PC-9 (cell line): ENCODE measurements at regions not wholly inside any gene's neighbourhood (a gene's known extent, or its start where the extent isn't known, plus 50 kb on each side); places are given as distances from the start of the nearest gene placed in this dataset.
"Not testable (repeated sequence)": the region's sequence is repeated elsewhere in the genome, so short reads cannot be mapped to it uniquely, and the experiment has no call there.

ENCODE experiments used
- EZH2 ChIP-seq: fragments of 200-600 bp; sonication (generic); IDR thresholded peaks from 2 replicates; pipeline ENCODE4 v1.8.0; 2017; ENCODE audit warnings: antibody characterized with exemption, low read depth
- TF ChIP-seq, protein P1 (sequence below): fragments of 200-600 bp; sonication (generic); conservative IDR thresholded peaks from 2 replicates; pipeline ENCODE4 v1.6.1; 2017; ENCODE audit warnings: mixed run types, antibody characterized with exemption, mild to moderate bottlenecking, moderate library complexity

DNA sequence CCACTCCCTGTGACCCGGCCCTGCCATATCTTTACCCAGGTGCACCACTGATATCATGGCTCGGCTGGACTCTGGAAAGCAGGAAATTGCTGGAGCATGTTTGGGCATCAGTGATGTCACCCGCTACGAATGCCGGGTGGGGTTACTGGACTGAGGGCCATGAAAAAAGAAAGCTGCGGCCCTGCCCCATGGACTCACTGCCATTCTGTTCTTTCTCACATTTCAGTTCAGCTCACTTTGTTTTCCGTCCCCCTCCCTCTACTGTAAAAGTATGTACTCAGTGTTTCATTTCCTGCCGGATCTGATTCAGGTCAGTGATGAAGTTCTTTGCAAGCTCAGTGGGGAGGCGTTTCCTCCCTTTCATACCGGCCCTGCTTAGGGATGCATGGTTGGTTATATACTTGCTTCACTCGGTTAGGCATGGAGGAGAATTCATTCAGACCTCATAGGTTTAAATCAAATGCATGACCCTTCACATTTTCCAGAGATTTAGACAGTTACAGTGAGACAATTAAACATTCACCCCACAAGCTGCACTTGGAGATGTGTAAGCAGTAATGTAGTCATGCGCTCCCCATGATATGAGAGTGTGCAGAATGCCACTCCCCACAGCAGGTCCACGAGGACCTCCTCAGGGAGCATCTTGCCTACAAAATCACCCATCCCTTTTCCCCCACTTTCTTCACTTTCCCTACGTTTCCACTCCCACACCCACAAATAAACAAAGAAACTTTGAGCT is 1938.5 kb downstream of the FOXD4L5 start:
- TF ChIP-seq, protein P1, sequence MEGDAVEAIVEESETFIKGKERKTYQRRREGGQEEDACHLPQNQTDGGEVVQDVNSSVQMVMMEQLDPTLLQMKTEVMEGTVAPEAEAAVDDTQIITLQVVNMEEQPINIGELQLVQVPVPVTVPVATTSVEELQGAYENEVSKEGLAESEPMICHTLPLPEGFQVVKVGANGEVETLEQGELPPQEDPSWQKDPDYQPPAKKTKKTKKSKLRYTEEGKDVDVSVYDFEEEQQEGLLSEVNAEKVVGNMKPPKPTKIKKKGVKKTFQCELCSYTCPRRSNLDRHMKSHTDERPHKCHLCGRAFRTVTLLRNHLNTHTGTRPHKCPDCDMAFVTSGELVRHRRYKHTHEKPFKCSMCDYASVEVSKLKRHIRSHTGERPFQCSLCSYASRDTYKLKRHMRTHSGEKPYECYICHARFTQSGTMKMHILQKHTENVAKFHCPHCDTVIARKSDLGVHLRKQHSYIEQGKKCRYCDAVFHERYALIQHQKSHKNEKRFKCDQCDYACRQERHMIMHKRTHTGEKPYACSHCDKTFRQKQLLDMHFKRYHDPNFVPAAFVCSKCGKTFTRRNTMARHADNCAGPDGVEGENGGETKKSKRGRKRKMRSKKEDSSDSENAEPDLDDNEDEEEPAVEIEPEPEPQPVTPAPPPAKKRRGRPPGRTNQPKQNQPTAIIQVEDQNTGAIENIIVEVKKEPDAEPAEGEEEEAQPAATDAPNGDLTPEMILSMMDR = not testable (repeated sequence)
- TF ChIP-seq EZH2 = not testable (repeated sequence)
